A549 (cell line): ENCODE measurements at regions not wholly inside any gene's neighbourhood (a gene's known extent, or its start where the extent isn't known, plus 50 kb on each side); places are given as distances from the start of the nearest gene placed in this dataset.

Source experiments
- CEBPB ChIP-seq, 2 experiments: fragments of >200 bp in 1 of 2; sonication (Bioruptor Twin) in 1 of 2; formaldehyde crosslinking in 1 of 2; IDR thresholded peaks; 2 replicates each; pipeline ENCODE4 v1.6.1; 2012 to 2016
- CTCF ChIP-seq: fragments of >200 bp; sonication (Bioruptor Twin); formaldehyde crosslinking; IDR thresholded peaks from 3 replicates; pipeline ENCODE4 v1.5.1; 2016
- REST ChIP-seq: fragments of 200-600 bp; sonication (generic); IDR thresholded peaks from 2 replicates; pipeline ENCODE4 v1.6.1; 2016; ENCODE audit warnings: antibody characterized with exemption, mild to moderate bottlenecking, moderate library complexity
- ZNF302 ChIP-seq: fragments of 250-450 bp; sonication (Bioruptor Pico); IDR thresholded peaks from 2 replicates; pipeline ENCODE4 v1.9.0; 2021; ENCODE audit warnings: inconsistent platforms, mild to moderate bottlenecking, moderate library complexity

GRCh38 chr1:38536089-38536488, 323.5 kb downstream of the RRAGC start:
- TF ChIP-seq CTCF, result no peak
- no peak for TF ChIP-seq REST
- no peak for TF ChIP-seq CEBPB (IDR thresholded peaks at IDR 0.05)
- no peak for TF ChIP-seq ZNF302 (CRISPR knock-in tag)
